ENCODE measurements at regions not wholly inside any gene's neighbourhood (a gene's known extent, or its start where the extent isn't known, plus 50 kb on each side); places are given as distances from the start of the nearest gene placed in this dataset.
A peak's percentile ranks its signal among the peaks of the same experiment; 100 is the strongest.

GRCh38 chr5:164253764-164254163 is 748.3 kb downstream of the MAT2B start:
- H3K79me2 ChIP-seq (ENCODE audit: insufficient read depth, low read depth, low read length): no peaks in the 10 kb centered on the region
- DNase-seq (ENCODE audit: low spot score): no peak
- H3K4me1 ChIP-seq (ENCODE audit: insufficient read depth, low read length, poor library complexity, severe bottlenecking): no peaks in the 10 kb centered on the region
- H3K27ac ChIP-seq (ENCODE audit: low read depth, low read length, poor library complexity, severe bottlenecking): no peak overlapping the region
- H3K36me3 ChIP-seq (ENCODE audit: insufficient read depth, low read length): no peaks in the 10 kb centered on the region
- intact Hi-C loops (cut with micrococcal nuclease; ENCODE audit: unreplicated experiment): no loop called here
- H3K9me3 ChIP-seq (ENCODE audit: low read length): no peaks in the 10 kb centered on the region
- H2AFZ ChIP-seq (ENCODE audit: low read length): no peak overlapping the region
- BruUV-seq (replicated peaks): no TSS peak
- CTCF ChIA-PET (ENCODE audit: unreplicated experiment): no interaction called here
- no peak overlapping the region for H3K4me3 ChIP-seq (ENCODE audit: low read depth, low read length, poor library complexity, severe bottlenecking)
- no peak overlapping the region for H3K4me2 ChIP-seq (ENCODE audit: low read length)
- no peaks in the 10 kb centered on the region for H4K20me1 ChIP-seq (ENCODE audit: insufficient read depth, low read length)
- POLR2A ChIA-PET: no interaction called here
- H3K9me2 ChIP-seq (ENCODE audit: insufficient read depth, low read length): no peaks in the 10 kb centered on the region
- TF ChIP-seq CTCF (conservative IDR thresholded peaks at IDR 0.05; ENCODE audit: low read length) (no peak), EZH2phosphoT487 (IDR thresholded peaks at IDR 0.05; ENCODE audit: borderline replicate concordance, low read depth, low read length) (no peak)

- Histone ChIP-seq H2AFZ (ENCODE audit: low read length) (no peak overlapping the region), H4K20me1 (ENCODE audit: insufficient read depth, low read length) (no peaks in the 10 kb centered on the region), H3K79me2 (ENCODE audit: insufficient read depth, low read depth, low read length) (no peaks in the 10 kb centered on the region), H3K9me3 (ENCODE audit: low read length) (no peaks in the 10 kb centered on the region), H3K9me2 (ENCODE audit: insufficient read depth, low read length) (no peaks in the 10 kb centered on the region), H3K36me3 (ENCODE audit: insufficient read depth, low read length) (no peaks in the 10 kb centered on the region), H3K27ac (ENCODE audit: low read depth, low read length, poor library complexity, severe bottlenecking) (no peak overlapping the region), H3K4me1 (ENCODE audit: insufficient read depth, low read length, poor library complexity, severe bottlenecking) (no peaks in the 10 kb centered on the region), H3K4me2 (ENCODE audit: low read length) (no peak overlapping the region), H3K4me3 (ENCODE audit: low read depth, low read length, poor library complexity, severe bottlenecking) (no peak overlapping the region)
- intact Hi-C loops (cut with micrococcal nuclease; ENCODE audit: unreplicated experiment): no loop called here
- no peak for DNase-seq (ENCODE audit: low spot score)
- POLR2A ChIA-PET: no interaction called here
- TF ChIP-seq CTCF (conservative IDR thresholded peaks at IDR 0.05; ENCODE audit: low read length): 0 out of 2 replicates have a peak, but pooled peaks have one; percentile 15
- no peak for TF ChIP-seq EZH2phosphoT487 (IDR thresholded peaks at IDR 0.05; ENCODE audit: borderline replicate concordance, low read depth, low read length)
- BruUV-seq (replicated peaks): no TSS peak
- CTCF ChIA-PET (ENCODE audit: unreplicated experiment): no interaction called here
These were observed 750.3 kb downstream of the MAT2B start for GRCh38 chr5:164255598-164256213.

GRCh38 chr5:164256351-164256750 is 750.9 kb downstream of the MAT2B start:
- H3K4me2 ChIP-seq (ENCODE audit: low read length): no peak overlapping the region
- POLR2A ChIA-PET: no interaction called here
- H3K27ac ChIP-seq (ENCODE audit: low read depth, low read length, poor library complexity, severe bottlenecking): no peak overlapping the region
- no peak for TF ChIP-seq CTCF (conservative IDR thresholded peaks at IDR 0.05; ENCODE audit: low read length)
- no peak for TF ChIP-seq EZH2phosphoT487 (IDR thresholded peaks at IDR 0.05; ENCODE audit: borderline replicate concordance, low read depth, low read length)
- H3K9me3 ChIP-seq (ENCODE audit: low read length): no peaks in the 10 kb centered on the region
- no TSS peak for BruUV-seq (replicated peaks)
- no peaks in the 10 kb centered on the region for H4K20me1 ChIP-seq (ENCODE audit: insufficient read depth, low read length)
- DNase-seq (ENCODE audit: low spot score): no peak
- H2AFZ ChIP-seq (ENCODE audit: low read length): no peak overlapping the region
- H3K4me3 ChIP-seq (ENCODE audit: low read depth, low read length, poor library complexity, severe bottlenecking): no peak overlapping the region
- H3K4me1 ChIP-seq (ENCODE audit: insufficient read depth, low read length, poor library complexity, severe bottlenecking): no peaks in the 10 kb centered on the region
- no peaks in the 10 kb centered on the region for H3K9me2 ChIP-seq (ENCODE audit: insufficient read depth, low read length)
- no peaks in the 10 kb centered on the region for H3K79me2 ChIP-seq (ENCODE audit: insufficient read depth, low read depth, low read length)
- H3K36me3 ChIP-seq (ENCODE audit: insufficient read depth, low read length): no peaks in the 10 kb centered on the region
- intact Hi-C loops (cut with micrococcal nuclease; ENCODE audit: unreplicated experiment): no loop called here
- CTCF ChIA-PET (ENCODE audit: unreplicated experiment): no interaction called here
